MM.1S (cell line): ENCODE measurements at regions not wholly inside any gene's neighbourhood (a gene's known extent, or its start where the extent isn't known, plus 50 kb on each side); places are given as distances from the start of the nearest gene placed in this dataset.

Experiments used
- DNase-seq: peaks from one replicate; pipeline ENCODE4 v3.0.0-alpha.2; 2015
- H2AFZ ChIP-seq: fragments of 300-600 bp; sonication (generic); 2 replicates; pipeline ENCODE4 v1.6.0; 2016; ENCODE audit warnings: antibody characterized with exemption, low read length
- H3F3A ChIP-seq: fragments of 300-600 bp; sonication (generic); 2 replicates; pipeline ENCODE4 v1.6.1; 2016; ENCODE audit warnings: mild to moderate bottlenecking, antibody characterized with exemption, low read length, moderate library complexity, mixed read lengths; ENCODE audit not compliant: insufficient read depth
- H3K27ac ChIP-seq: fragments of 300-600 bp; sonication (generic); 2 replicates; pipeline ENCODE4 v1.5.1; 2016; ENCODE audit warnings: mild to moderate bottlenecking, low read length
- H3K27me3 ChIP-seq: fragments of 300-600 bp; sonication (generic); replicated peaks from 2 replicates; pipeline ENCODE4 v1.6.0; 2016; ENCODE audit warnings: low read length; ENCODE audit not compliant: insufficient read depth
- H3K36me3 ChIP-seq: fragments of 300-600 bp; sonication (generic); replicated peaks from 2 replicates; pipeline ENCODE4 v1.6.1; 2016; ENCODE audit warnings: mild to moderate bottlenecking, low read length, mixed read lengths; ENCODE audit not compliant: insufficient read depth
- H3K4me1 ChIP-seq: fragments of 300-600 bp; sonication (generic); 2 replicates; pipeline ENCODE4 v1.6.1; 2016; ENCODE audit warnings: low read length, mixed read lengths
- H3K4me2 ChIP-seq: fragments of 300-600 bp; sonication (generic); 2 replicates; pipeline ENCODE4 v1.6.0; 2016; ENCODE audit warnings: low read depth, low read length
- H3K4me3 ChIP-seq: fragments of 300-600 bp; sonication (generic); 2 replicates; pipeline ENCODE4 v1.5.1; 2016; ENCODE audit warnings: low read length, mixed read lengths
- H3K79me2 ChIP-seq: fragments of 300-600 bp; sonication (generic); 2 replicates; pipeline ENCODE4 v1.6.1; 2016; ENCODE audit warnings: mixed run types, low read length, mixed read lengths
- H3K9ac ChIP-seq: fragments of 300-600 bp; sonication (generic); 2 replicates; pipeline ENCODE4 v1.6.1; 2016; ENCODE audit warnings: low read length, mixed read lengths
- H3K9me2 ChIP-seq: fragments of 300-600 bp; sonication (generic); replicated peaks from 2 replicates; pipeline ENCODE4 v1.6.1; 2016; ENCODE audit warnings: mild to moderate bottlenecking, low read length, mixed read lengths; ENCODE audit not compliant: insufficient read depth
- H3K9me3 ChIP-seq: fragments of 300-600 bp; sonication (generic); replicated peaks from 2 replicates; pipeline ENCODE4 v1.6.1; 2016; ENCODE audit warnings: mild to moderate bottlenecking, low read length, mixed read lengths; ENCODE audit not compliant: insufficient read depth
- H4K20me1 ChIP-seq: fragments of 300-600 bp; sonication (generic); 2 replicates; pipeline ENCODE4 v1.6.1; 2016; ENCODE audit warnings: mild to moderate bottlenecking, low read length, moderate library complexity, mixed read lengths; ENCODE audit not compliant: insufficient read depth
- CTCF ChIP-seq: fragments of 300-600 bp; sonication (generic); IDR thresholded peaks from 2 replicates; pipeline ENCODE4 v1.5.1; 2016; ENCODE audit warnings: antibody characterized with exemption, low read length, mixed read lengths
- EZH2 ChIP-seq: fragments of 300-600 bp; sonication (generic); optimal IDR thresholded peaks from 2 replicates; pipeline ENCODE3; 2017; ENCODE audit warnings: low read depth, mild to moderate bottlenecking, antibody characterized with exemption, low read length, mixed read lengths
- EZH2phosphoT487 ChIP-seq: fragments of 300-600 bp; sonication (generic); IDR thresholded peaks from 2 replicates; pipeline ENCODE4 v1.6.1; 2018; ENCODE audit warnings: antibody characterized with exemption, low read length

DNA sequence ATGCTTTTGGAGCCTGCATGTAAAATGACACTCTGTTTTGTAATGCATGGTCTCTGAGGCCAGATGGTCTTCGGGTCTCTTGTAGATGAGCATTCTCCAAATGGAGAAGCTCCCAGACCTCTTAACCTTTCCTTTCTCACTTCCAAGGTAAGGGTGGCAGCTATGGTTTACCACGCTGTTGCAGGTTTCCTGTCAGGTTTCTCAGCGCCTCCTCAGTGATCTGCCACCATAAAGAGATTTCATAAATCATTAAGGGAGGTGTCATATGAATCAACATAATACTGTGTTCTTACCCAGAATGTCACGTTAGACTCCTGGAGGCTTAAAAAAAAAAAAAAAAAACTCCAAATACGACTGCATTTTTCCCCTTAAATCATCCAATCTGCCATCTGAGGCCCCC is 787.4 kb upstream of the EEF2KMT start:
- TF ChIP-seq CTCF (no peak), EZH2phosphoT487 (no peak), EZH2 (no peak)
- no peaks in the 10 kb centered on the region for H3K9me3 ChIP-seq
- no peaks in the 10 kb centered on the region for H3K36me3 ChIP-seq
- H3F3A ChIP-seq = no peaks in the 10 kb centered on the region
- H2AFZ ChIP-seq = no peak overlapping the region
- no peak for DNase-seq
- H3K4me3 ChIP-seq = no peak overlapping the region
- H4K20me1 ChIP-seq = no peaks in the 10 kb centered on the region
- H3K4me1 ChIP-seq = no peaks in the 10 kb centered on the region
- no peak overlapping the region for H3K9ac ChIP-seq
- H3K79me2 ChIP-seq = no peaks in the 10 kb centered on the region
- H3K9me2 ChIP-seq = no peaks in the 10 kb centered on the region
- H3K27ac ChIP-seq = no peak overlapping the region
- H3K27me3 ChIP-seq = no peaks in the 10 kb centered on the region
- H3K4me2 ChIP-seq = no peak overlapping the region

DNA sequence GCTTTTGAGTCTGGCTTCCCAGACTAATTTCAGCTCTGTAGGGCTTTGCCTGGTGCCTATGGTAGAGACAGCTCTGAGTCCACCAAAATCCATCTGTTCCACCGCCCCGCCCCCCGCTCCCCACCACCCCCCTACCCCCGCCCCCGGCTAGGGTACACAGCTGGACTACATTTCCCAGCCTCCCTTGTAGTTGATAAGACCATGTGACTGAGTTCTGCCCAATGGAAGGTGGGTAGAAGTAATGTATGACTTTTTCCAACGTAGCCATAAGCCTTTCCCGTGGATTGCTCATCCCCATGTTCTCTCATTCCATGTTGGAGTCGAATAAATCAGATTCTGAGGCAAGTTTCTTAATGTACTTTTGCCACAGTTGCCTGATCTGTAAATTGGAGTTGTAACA is 786.7 kb upstream of the EEF2KMT start:
- H3K4me3 ChIP-seq = no peak overlapping the region
- H3K27ac ChIP-seq = no peak overlapping the region
- no peaks in the 10 kb centered on the region for H3K79me2 ChIP-seq
- no peaks in the 10 kb centered on the region for H3F3A ChIP-seq
- no peaks in the 10 kb centered on the region for H3K27me3 ChIP-seq
- H3K36me3 ChIP-seq = no peaks in the 10 kb centered on the region
- H3K9me3 ChIP-seq = no peaks in the 10 kb centered on the region
- H3K4me2 ChIP-seq = no peak overlapping the region
- no peaks in the 10 kb centered on the region for H3K4me1 ChIP-seq
- no peak overlapping the region for H2AFZ ChIP-seq
- H3K9me2 ChIP-seq = no peaks in the 10 kb centered on the region
- H3K9ac ChIP-seq = no peak overlapping the region
- no peak for TF ChIP-seq EZH2phosphoT487
- TF ChIP-seq CTCF = no peak
- no peak for TF ChIP-seq EZH2
- DNase-seq = no peak
- H4K20me1 ChIP-seq = no peaks in the 10 kb centered on the region

GRCh38 chr16:5882087-5882640 is 784.6 kb upstream of the EEF2KMT start:
- no peaks in the 10 kb centered on the region for H3K79me2 ChIP-seq
- no peak overlapping the region for H3K9ac ChIP-seq
- no peak for TF ChIP-seq EZH2
- no peak for TF ChIP-seq EZH2phosphoT487
- TF ChIP-seq CTCF = no peak
- H3K27me3 ChIP-seq = no peaks in the 10 kb centered on the region
- no peak for DNase-seq
- no peak overlapping the region for H3K27ac ChIP-seq
- H2AFZ ChIP-seq = no peak overlapping the region
- H3K4me2 ChIP-seq = no peak overlapping the region
- H3K9me2 ChIP-seq = no peaks in the 10 kb centered on the region
- H3K36me3 ChIP-seq = no peaks in the 10 kb centered on the region
- H3K9me3 ChIP-seq = no peaks in the 10 kb centered on the region
- H4K20me1 ChIP-seq = no peaks in the 10 kb centered on the region
- H3K4me3 ChIP-seq = no peak overlapping the region
- H3F3A ChIP-seq = no peaks in the 10 kb centered on the region
- H3K4me1 ChIP-seq = no peaks in the 10 kb centered on the region
